Smooth muscle cell (in vitro differentiated cells): ENCODE measurements at regions not wholly inside any gene's neighbourhood (a gene's known extent, or its start where the extent isn't known, plus 50 kb on each side); places are given as distances from the start of the nearest gene placed in this dataset.
"Not testable (repeated sequence)": the region's sequence is repeated elsewhere in the genome, so short reads cannot be mapped to it uniquely, and the experiment has no call there.

Experiments used
- DNase-seq: peaks from one replicate; lab custom pipeline; 2025; ENCODE audit not compliant: unreplicated experiment; lab: John Stamatoyannopoulos, UW
- H2AFZ ChIP-seq: fragments of 200-600 bp; sonication (generic); 2 replicates; pipeline ENCODE4 v1.6.0; 2016; ENCODE audit warnings: antibody characterized with exemption, low read depth, mild to moderate bottlenecking
- H3F3A ChIP-seq: fragments of 200-600 bp; sonication (generic); 2 replicates; pipeline ENCODE4 v1.6.0; 2017; ENCODE audit warnings: antibody characterized with exemption, low read depth
- H3K27ac ChIP-seq: fragments of 200-600 bp; sonication (generic); 2 replicates; pipeline ENCODE4 v1.5.1; 2016; ENCODE audit warnings: low read depth, mild to moderate bottlenecking
- H3K27me3 ChIP-seq: fragments of 200-600 bp; sonication (generic); 2 replicates; pipeline ENCODE4 v1.6.1; 2016; ENCODE audit warnings: low read depth, mild to moderate bottlenecking
- H3K36me3 ChIP-seq: fragments of 200-600 bp; sonication (generic); 2 replicates; pipeline ENCODE4 v1.5.1; 2016; ENCODE audit warnings: low read depth
- H3K4me1 ChIP-seq: fragments of 200-600 bp; sonication (generic); 2 replicates; pipeline ENCODE4 v1.5.1; 2016; ENCODE audit warnings: low read depth
- H3K4me2 ChIP-seq: fragments of 200-600 bp; sonication (generic); 2 replicates; pipeline ENCODE4 v1.6.0; 2016; ENCODE audit warnings: mild to moderate bottlenecking
- H3K4me3 ChIP-seq: fragments of 200-600 bp; sonication (generic); 2 replicates; pipeline ENCODE4 v1.5.1; 2016; ENCODE audit warnings: mild to moderate bottlenecking
- H3K79me2 ChIP-seq: fragments of 200-600 bp; sonication (generic); 2 replicates; pipeline ENCODE4 v1.6.0; 2016; ENCODE audit warnings: low read depth, mild to moderate bottlenecking
- H3K9ac ChIP-seq: fragments of 200-600 bp; sonication (generic); 2 replicates; pipeline ENCODE4 v1.6.0; 2016; ENCODE audit warnings: low read depth
- H3K9me3 ChIP-seq: fragments of 200-600 bp; sonication (generic); replicated peaks from 2 replicates; pipeline ENCODE4 v1.5.1; 2016; ENCODE audit warnings: low read depth
- H4K20me1 ChIP-seq: fragments of 200-600 bp; sonication (generic); 2 replicates; pipeline ENCODE4 v1.6.0; 2016; ENCODE audit warnings: low read depth
- CTCF ChIP-seq: fragments of 200-600 bp; sonication (generic); IDR thresholded peaks from 2 replicates; pipeline ENCODE4 v1.5.1; 2017; ENCODE audit warnings: borderline replicate concordance, mild to moderate bottlenecking, antibody characterized with exemption; ENCODE audit not compliant: insufficient read depth, poor library complexity, severe bottlenecking
- WGBS: methylation state at CpG from one replicate; pipeline ENCODE4 v1.1.7; 2016; ENCODE audit warnings: low lambda C conversion rate; 5-methylcytosine and 5-hydroxymethylcytosine counted together

DNA sequence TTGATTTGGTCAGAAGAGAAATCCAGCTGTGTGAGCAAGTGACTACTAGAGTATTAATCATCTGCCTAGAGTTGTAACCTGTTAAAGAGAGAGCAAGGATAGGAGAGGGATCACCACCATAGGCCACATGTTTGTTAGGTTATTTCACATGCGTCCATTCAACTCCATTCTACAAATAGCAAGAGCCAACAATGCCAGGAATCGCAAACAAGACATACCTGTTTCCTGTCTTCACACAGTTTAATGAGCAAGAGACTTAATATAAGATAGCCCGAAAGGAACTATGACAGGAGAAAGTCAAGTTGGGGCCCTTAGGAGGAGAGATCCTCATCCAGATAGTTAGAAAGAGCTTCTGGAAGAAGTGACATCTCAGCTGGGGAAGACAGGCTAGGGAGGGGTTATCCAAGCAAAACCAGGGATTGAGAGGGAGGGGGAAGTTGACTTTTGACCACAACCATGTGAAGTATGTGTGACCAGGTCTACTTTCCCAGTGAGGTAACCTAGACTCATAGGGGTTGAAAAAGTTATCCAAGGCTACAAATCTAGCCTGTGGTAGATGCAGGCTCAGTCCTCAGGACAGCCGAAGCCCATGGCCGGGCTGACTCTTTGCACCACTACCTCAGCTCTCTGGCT is 147.4 kb downstream of the ALDH8A1 start:
- no peaks in the 10 kb centered on the region for H3K4me1 ChIP-seq
- no peaks in the 10 kb centered on the region for H3K9me3 ChIP-seq
- H3K9ac ChIP-seq, result no peak overlapping the region
- no peaks in the 10 kb centered on the region for H3K27me3 ChIP-seq
- H3K4me2 ChIP-seq, result no peak overlapping the region
- H3K79me2 ChIP-seq, result no peaks in the 10 kb centered on the region
- DNase-seq, result no peak
- no peaks in the 10 kb centered on the region for H3F3A ChIP-seq
- H3K4me3 ChIP-seq, result no peak overlapping the region
- no peaks in the 10 kb centered on the region for H3K36me3 ChIP-seq
- WGBS, result 69% methylated on average over 5 of the region's 5 CpGs
- no peaks in the 10 kb centered on the region for H4K20me1 ChIP-seq
- TF ChIP-seq CTCF, result no peak
- no peak overlapping the region for H2AFZ ChIP-seq
- H3K27ac ChIP-seq, result peak overlapping the region; percentile 28

GRCh38 chr6:134797400-134798113 is 152.3 kb downstream of the ALDH8A1 start:
- Histone ChIP-seq H3K9ac (no peak overlapping the region), H3K4me3 (no peak overlapping the region), H3K27ac (no peak overlapping the region), H3K79me2 (no peaks in the 10 kb centered on the region), H2AFZ (no peak overlapping the region), H4K20me1 (no peaks in the 10 kb centered on the region), H3F3A (no peaks in the 10 kb centered on the region), H3K4me1 (peaks cover 5% of the 10 kb centered on the region), H3K9me3 (no peaks in the 10 kb centered on the region), H3K4me2 (peak overlapping the region; percentile 3), H3K36me3 (no peaks in the 10 kb centered on the region), H3K27me3 (no peaks in the 10 kb centered on the region)
- 13% methylated on average over 7 of the region's 7 CpGs for WGBS
- no peak for DNase-seq
- TF ChIP-seq CTCF, result no peak

- Histone ChIP-seq H4K20me1 (no peaks in the 10 kb centered on the region), H3K4me2 (no peak overlapping the region), H3K27me3 (no peaks in the 10 kb centered on the region), H3K36me3 (no peaks in the 10 kb centered on the region), H3K4me3 (no peak overlapping the region), H2AFZ (no peak overlapping the region), H3K79me2 (no peaks in the 10 kb centered on the region), H3K27ac (no peak overlapping the region), H3K9me3 (no peaks in the 10 kb centered on the region), H3K4me1 (peaks cover 5% of the 10 kb centered on the region), H3F3A (no peaks in the 10 kb centered on the region), H3K9ac (no peak overlapping the region)
- TF ChIP-seq CTCF, result no peak
- WGBS, result 97% methylated on average over 1 of the region's 1 CpG
- DNase-seq, result no peak
Observed at GRCh38 chr6:134795691-134796090, 154.2 kb downstream of the ALDH8A1 start.

DNA sequence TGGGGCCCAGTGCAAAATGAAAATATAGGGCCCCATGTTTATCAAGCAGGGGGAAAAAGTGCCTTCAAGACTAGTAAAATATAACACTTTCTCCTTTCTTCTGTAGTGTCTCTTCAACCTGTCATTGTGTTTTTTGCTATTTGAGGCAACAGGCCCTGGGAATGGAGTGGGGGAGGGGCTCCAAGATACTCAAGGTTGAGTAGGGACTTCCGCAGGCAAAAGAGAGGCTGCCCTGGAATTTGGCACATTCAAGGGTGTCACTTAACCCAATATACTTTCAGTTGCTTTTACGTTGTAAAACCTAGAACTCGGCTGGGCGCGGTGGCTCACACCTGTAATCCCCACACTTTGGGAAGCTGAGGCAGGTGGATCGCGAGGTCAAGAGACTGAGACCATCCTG is 154.9 kb downstream of the ALDH8A1 start:
- Histone ChIP-seq H3K27ac (no peak overlapping the region), H2AFZ (no peak overlapping the region), H3F3A (no peaks in the 10 kb centered on the region), H4K20me1 (no peaks in the 10 kb centered on the region), H3K4me2 (no peak overlapping the region), H3K9me3 (peaks cover 3% of the 10 kb centered on the region), H3K27me3 (no peaks in the 10 kb centered on the region), H3K9ac (no peak overlapping the region), H3K36me3 (no peaks in the 10 kb centered on the region), H3K4me3 (no peak overlapping the region), H3K4me1 (peaks cover 5% of the 10 kb centered on the region), H3K79me2 (no peaks in the 10 kb centered on the region)
- WGBS, result 89% methylated on average over 7 of the region's 7 CpGs
- TF ChIP-seq CTCF, result no peak
- no peak for DNase-seq

DNA sequence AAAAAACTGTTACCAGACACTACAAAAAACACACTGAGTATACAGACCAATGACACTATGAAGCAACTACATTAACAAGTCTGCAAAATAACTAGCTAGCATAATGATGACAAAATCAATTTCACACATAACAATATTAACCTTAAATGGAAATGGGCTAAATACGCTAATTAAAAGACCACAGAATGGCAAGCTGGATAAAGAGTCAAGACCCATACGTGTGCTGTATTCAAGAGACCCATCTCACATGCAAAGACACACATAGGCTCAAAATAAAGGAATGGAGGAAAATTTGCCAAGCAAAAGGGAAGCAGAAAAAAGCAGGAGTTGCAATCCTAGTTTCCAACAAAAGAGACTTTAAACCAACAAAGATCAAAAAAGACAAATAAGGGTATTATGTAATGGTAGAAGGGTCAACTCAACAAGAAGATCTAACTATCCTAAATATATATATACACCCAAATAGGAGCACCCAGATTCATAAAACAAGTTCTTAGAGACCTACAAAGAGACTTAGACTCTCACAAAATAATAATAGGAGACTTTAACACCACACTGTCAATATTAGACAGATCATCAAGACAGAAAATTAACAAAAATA is 158.6 kb downstream of the ALDH8A1 start:
- not testable (repeated sequence) for H3K4me2 ChIP-seq, H3K36me3 ChIP-seq, H4K20me1 ChIP-seq, H3F3A ChIP-seq, H3K4me3 ChIP-seq, H3K9me3 ChIP-seq, H2AFZ ChIP-seq, H3K27ac ChIP-seq, H3K9ac ChIP-seq, DNase-seq, H3K79me2 ChIP-seq, H3K27me3 ChIP-seq, H3K4me1 ChIP-seq
- 81% methylated on average over 2 of the region's 2 CpGs for WGBS
